ENCODE measurements at regions not wholly inside any gene's neighbourhood (a gene's known extent, or its start where the extent isn't known, plus 50 kb on each side); places are given as distances from the start of the nearest gene placed in this dataset.

GRCh38 chr7:54141576-54141975 is 400.6 kb upstream of the VSTM2A start:
- Histone ChIP-seq H3K14ac (ENCODE audit: low read length) (no peak overlapping the region), H3K79me1 (ENCODE audit: low read length) (no peaks in the 10 kb centered on the region), H3K4ac (ENCODE audit: low read depth, low read length) (no peak overlapping the region), H4K12ac (ENCODE audit: low read depth, low read length) (no peak overlapping the region), H2AFZ (ENCODE audit: insufficient read depth, low read length, poor library complexity) (no peak overlapping the region), H4K8ac (ENCODE audit: low read depth, low read length) (no peak overlapping the region), H3K27ac (ENCODE audit: low read depth, low read length) (no peak overlapping the region), H4K91ac (ENCODE audit: low read depth, low read length) (no peak overlapping the region), H3K4me3 (ENCODE audit: low read depth, low read length) (no peak overlapping the region), H3K23ac (ENCODE audit: low read length) (no peak overlapping the region), H3K18ac (ENCODE audit: low read length) (no peak overlapping the region), H2BK12ac (ENCODE audit: low read length) (no peak overlapping the region), H3K36me3 (ENCODE audit: control insufficient read depth in 1 of 2, insufficient read depth in 2 of 2, low read length in 2 of 2) (no peaks in the 10 kb centered on the region), H3K27me3 (ENCODE audit: insufficient read depth, low read length) (no peaks in the 10 kb centered on the region), H2BK120ac (ENCODE audit: insufficient read depth, low read length, poor library complexity) (no peak overlapping the region), H3K4me2 (ENCODE audit: low read length) (no peak overlapping the region), H3K9ac (ENCODE audit: low read length) (no peak overlapping the region), H3K79me2 (ENCODE audit: control insufficient read depth, insufficient read depth, low read length, poor library complexity) (no peaks in the 10 kb centered on the region), H3K4me1 (ENCODE audit: control insufficient read depth in 1 of 2, insufficient read depth in 2 of 2, low read length in 2 of 2) (peaks cover 0 to 1% of the 10 kb centered on the region in 2 experiments), H2BK5ac (ENCODE audit: low read depth, low read length, poor library complexity) (no peak overlapping the region), H3K9me3 (ENCODE audit: insufficient read depth, low read depth, low read length) (no peaks in the 10 kb centered on the region), H2AK5ac (ENCODE audit: low read length) (no peak overlapping the region)
- DNase-seq = no peak

- no peak overlapping the region for H4K12ac ChIP-seq (ENCODE audit: low read depth, low read length)
- no peaks in the 10 kb centered on the region for H3K36me3 ChIP-seq (ENCODE audit: control insufficient read depth in 1 of 2, insufficient read depth in 2 of 2, low read length in 2 of 2)
- H3K9me3 ChIP-seq (ENCODE audit: insufficient read depth, low read depth, low read length) = no peaks in the 10 kb centered on the region
- H3K4me3 ChIP-seq (ENCODE audit: low read depth, low read length) = no peak overlapping the region
- no peaks in the 10 kb centered on the region for H3K79me2 ChIP-seq (ENCODE audit: control insufficient read depth, insufficient read depth, low read length, poor library complexity)
- H2BK120ac ChIP-seq (ENCODE audit: insufficient read depth, low read length, poor library complexity) = no peak overlapping the region
- no peak overlapping the region for H2BK5ac ChIP-seq (ENCODE audit: low read depth, low read length, poor library complexity)
- H3K14ac ChIP-seq (ENCODE audit: low read length) = no peak overlapping the region
- H3K23ac ChIP-seq (ENCODE audit: low read length) = no peak overlapping the region
- no peak overlapping the region for H4K91ac ChIP-seq (ENCODE audit: low read depth, low read length)
- H3K4me1 ChIP-seq (ENCODE audit: control insufficient read depth in 1 of 2, insufficient read depth in 2 of 2, low read length in 2 of 2) = peaks cover 0 to 1% of the 10 kb centered on the region in 2 experiments
- H2AFZ ChIP-seq (ENCODE audit: insufficient read depth, low read length, poor library complexity) = no peak overlapping the region
- no peak overlapping the region for H4K8ac ChIP-seq (ENCODE audit: low read depth, low read length)
- no peak overlapping the region for H3K27ac ChIP-seq (ENCODE audit: low read depth, low read length)
- H3K27me3 ChIP-seq (ENCODE audit: insufficient read depth, low read length) = no peaks in the 10 kb centered on the region
- H3K4ac ChIP-seq (ENCODE audit: low read depth, low read length) = no peak overlapping the region
- no peak overlapping the region for H3K18ac ChIP-seq (ENCODE audit: low read length)
- no peak overlapping the region for H2BK12ac ChIP-seq (ENCODE audit: low read length)
- peak in 1 of 2 donors; percentile 0 for DNase-seq
- H3K9ac ChIP-seq (ENCODE audit: low read length) = no peak overlapping the region
- no CpG with 5 or more reads among the region's 8 CpGs for WGBS (ENCODE audit: extremely low coverage, insufficient coverage, insufficient read length)
- no peak overlapping the region for H2AK5ac ChIP-seq (ENCODE audit: low read length)
- H3K79me1 ChIP-seq (ENCODE audit: low read length) = no peaks in the 10 kb centered on the region
- no peak overlapping the region for H3K4me2 ChIP-seq (ENCODE audit: low read length)
Observed at GRCh38 chr7:54145716-54146115, 396.5 kb upstream of the VSTM2A start.

GRCh38 chr7:54153462-54153861 is 388.7 kb upstream of the VSTM2A start:
- no peak overlapping the region for H3K23ac ChIP-seq (ENCODE audit: low read length)
- no peak overlapping the region for H3K4me3 ChIP-seq (ENCODE audit: low read depth, low read length)
- H3K18ac ChIP-seq (ENCODE audit: low read length) = no peak overlapping the region
- H3K4me2 ChIP-seq (ENCODE audit: low read length) = no peak overlapping the region
- no CpG with 5 or more reads among the region's 2 CpGs for WGBS (ENCODE audit: extremely low coverage, insufficient coverage, insufficient read length)
- no peaks in the 10 kb centered on the region for H3K9me3 ChIP-seq (ENCODE audit: insufficient read depth, low read depth, low read length)
- H4K8ac ChIP-seq (ENCODE audit: low read depth, low read length) = no peak overlapping the region
- H3K4me1 ChIP-seq (ENCODE audit: control insufficient read depth in 1 of 2, insufficient read depth in 2 of 2, low read length in 2 of 2) = no peaks in the 10 kb centered on the region
- no peak overlapping the region for H2AFZ ChIP-seq (ENCODE audit: insufficient read depth, low read length, poor library complexity)
- no peak overlapping the region for H3K9ac ChIP-seq (ENCODE audit: low read length)
- H3K27me3 ChIP-seq (ENCODE audit: insufficient read depth, low read length) = no peaks in the 10 kb centered on the region
- no peak overlapping the region for H4K12ac ChIP-seq (ENCODE audit: low read depth, low read length)
- no peaks in the 10 kb centered on the region for H3K36me3 ChIP-seq (ENCODE audit: control insufficient read depth in 1 of 2, insufficient read depth in 2 of 2, low read length in 2 of 2)
- H3K27ac ChIP-seq (ENCODE audit: low read depth, low read length) = no peak overlapping the region
- no peak overlapping the region for H2BK5ac ChIP-seq (ENCODE audit: low read depth, low read length, poor library complexity)
- no peak for DNase-seq
- H3K4ac ChIP-seq (ENCODE audit: low read depth, low read length) = no peak overlapping the region
- H3K14ac ChIP-seq (ENCODE audit: low read length) = no peak overlapping the region
- no peak overlapping the region for H2BK120ac ChIP-seq (ENCODE audit: insufficient read depth, low read length, poor library complexity)
- H2BK12ac ChIP-seq (ENCODE audit: low read length) = no peak overlapping the region
- no peaks in the 10 kb centered on the region for H3K79me2 ChIP-seq (ENCODE audit: control insufficient read depth, insufficient read depth, low read length, poor library complexity)
- no peak overlapping the region for H4K91ac ChIP-seq (ENCODE audit: low read depth, low read length)
- no peaks in the 10 kb centered on the region for H3K79me1 ChIP-seq (ENCODE audit: low read length)
- H2AK5ac ChIP-seq (ENCODE audit: low read length) = no peak overlapping the region

GRCh38 chr7:54159088-54159487 is 383.1 kb upstream of the VSTM2A start:
- H3K14ac ChIP-seq (ENCODE audit: low read length) = no peak overlapping the region
- no peak overlapping the region for H3K27ac ChIP-seq (ENCODE audit: low read depth, low read length)
- no peak overlapping the region for H3K4me2 ChIP-seq (ENCODE audit: low read length)
- H3K4ac ChIP-seq (ENCODE audit: low read depth, low read length) = no peak overlapping the region
- H2AFZ ChIP-seq (ENCODE audit: insufficient read depth, low read length, poor library complexity) = no peak overlapping the region
- H3K36me3 ChIP-seq (ENCODE audit: control insufficient read depth in 1 of 2, insufficient read depth in 2 of 2, low read length in 2 of 2) = no peaks in the 10 kb centered on the region
- H4K91ac ChIP-seq (ENCODE audit: low read depth, low read length) = no peak overlapping the region
- H3K9ac ChIP-seq (ENCODE audit: low read length) = no peak overlapping the region
- no peak overlapping the region for H2BK12ac ChIP-seq (ENCODE audit: low read length)
- no peaks in the 10 kb centered on the region for H3K27me3 ChIP-seq (ENCODE audit: insufficient read depth, low read length)
- H3K18ac ChIP-seq (ENCODE audit: low read length) = no peak overlapping the region
- H3K23ac ChIP-seq (ENCODE audit: low read length) = no peak overlapping the region
- no peak for DNase-seq
- H3K4me3 ChIP-seq (ENCODE audit: low read depth, low read length) = no peak overlapping the region
- H2BK120ac ChIP-seq (ENCODE audit: insufficient read depth, low read length, poor library complexity) = no peak overlapping the region
- WGBS (ENCODE audit: extremely low coverage, insufficient coverage, insufficient read length) = no CpG with 5 or more reads among the region's 2 CpGs
- H4K8ac ChIP-seq (ENCODE audit: low read depth, low read length) = no peak overlapping the region
- H2BK5ac ChIP-seq (ENCODE audit: low read depth, low read length, poor library complexity) = no peak overlapping the region
- no peaks in the 10 kb centered on the region for H3K79me2 ChIP-seq (ENCODE audit: control insufficient read depth, insufficient read depth, low read length, poor library complexity)
- H4K12ac ChIP-seq (ENCODE audit: low read depth, low read length) = no peak overlapping the region
- H3K4me1 ChIP-seq (ENCODE audit: control insufficient read depth in 1 of 2, insufficient read depth in 2 of 2, low read length in 2 of 2) = no peaks in the 10 kb centered on the region
- peaks cover 2% of the 10 kb centered on the region for H3K9me3 ChIP-seq (ENCODE audit: insufficient read depth, low read depth, low read length)
- no peak overlapping the region for H2AK5ac ChIP-seq (ENCODE audit: low read length)
- no peaks in the 10 kb centered on the region for H3K79me1 ChIP-seq (ENCODE audit: low read length)

Measured in trophoblast cell (in vitro differentiated cells and primary cell).